ENCODE measurements at regions not wholly inside any gene's neighbourhood (a gene's known extent, or its start where the extent isn't known, plus 50 kb on each side); places are given as distances from the start of the nearest gene placed in this dataset.
A peak's percentile ranks its signal among the peaks of the same experiment; 100 is the strongest.

GRCh38 chr13:39202746-39203145 lies 164.5 kb downstream of the NHLRC3 start:
- H3K36me3 Mint-ChIP-seq = no peaks in the 10 kb centered on the region
- no peak for TF ChIP-seq CTCF (IDR thresholded peaks at IDR 0.05; ENCODE audit: unreplicated experiment)
- H3K27ac Mint-ChIP-seq = no peak overlapping the region
- no peak overlapping the region for H3K4me3 Mint-ChIP-seq
- DNase-seq (ENCODE audit: low spot score in 2 of 2, unreplicated experiment in 2 of 2) = no peak
- H3K4me1 Mint-ChIP-seq = peaks cover 7% of the 10 kb centered on the region
- H3K9me3 Mint-ChIP-seq = peaks cover 8% of the 10 kb centered on the region
- H3K27me3 Mint-ChIP-seq (ENCODE audit: low read depth) = no peaks in the 10 kb centered on the region

- peaks cover 21% of the 10 kb centered on the region for H3K4me1 Mint-ChIP-seq
Observed at GRCh38 chr13:39208636-39209035, 170.4 kb downstream of the NHLRC3 start.

GRCh38 chr13:39209731-39210531 lies 171.7 kb downstream of the NHLRC3 start:
- Mint-ChIP-seq H3K9me3 (peaks cover 8% of the 10 kb centered on the region), H3K4me3 (no peak overlapping the region), H3K27ac (peak overlapping the region; percentile 4), H3K4me1 (peaks cover 21% of the 10 kb centered on the region), H3K27me3 (ENCODE audit: low read depth) (no peaks in the 10 kb centered on the region), H3K36me3 (no peaks in the 10 kb centered on the region)
- no peak for TF ChIP-seq CTCF (IDR thresholded peaks at IDR 0.05; ENCODE audit: unreplicated experiment)
- DNase-seq (ENCODE audit: low spot score in 2 of 2, unreplicated experiment in 2 of 2) = no peak

More at GRCh38 chr13:39208636-39209035, 170.4 kb downstream of the NHLRC3 start:
- TF ChIP-seq CTCF (IDR thresholded peaks at IDR 0.05; ENCODE audit: unreplicated experiment) = no peak
- DNase-seq (ENCODE audit: low spot score in 2 of 2, unreplicated experiment in 2 of 2) = no peak
- Mint-ChIP-seq H3K36me3 (no peaks in the 10 kb centered on the region), H3K27me3 (ENCODE audit: low read depth) (no peaks in the 10 kb centered on the region), H3K4me3 (no peak overlapping the region), H3K9me3 (peaks cover 8% of the 10 kb centered on the region), H3K27ac (no peak overlapping the region)

- DNase-seq (ENCODE audit: low spot score in 2 of 2, unreplicated experiment in 2 of 2) = no peak
- Mint-ChIP-seq H3K27me3 (ENCODE audit: low read depth) (no peaks in the 10 kb centered on the region), H3K4me1 (peaks cover 21% of the 10 kb centered on the region), H3K27ac (no peak overlapping the region), H3K9me3 (peaks cover 11% of the 10 kb centered on the region), H3K4me3 (no peak overlapping the region), H3K36me3 (no peaks in the 10 kb centered on the region)
- no peak for TF ChIP-seq CTCF (IDR thresholded peaks at IDR 0.05; ENCODE audit: unreplicated experiment)
Observed at GRCh38 chr13:39210961-39211534, 172.8 kb downstream of the NHLRC3 start.

GRCh38 chr13:39215971-39216370 lies 177.7 kb downstream of the NHLRC3 start:
- Mint-ChIP-seq H3K9me3 (peaks cover 16% of the 10 kb centered on the region), H3K27ac (no peak overlapping the region), H3K27me3 (ENCODE audit: low read depth) (no peaks in the 10 kb centered on the region), H3K36me3 (no peaks in the 10 kb centered on the region), H3K4me3 (no peak overlapping the region), H3K4me1 (peaks cover 7% of the 10 kb centered on the region)
- TF ChIP-seq CTCF (IDR thresholded peaks at IDR 0.05; ENCODE audit: unreplicated experiment) = no peak
- DNase-seq (ENCODE audit: low spot score in 2 of 2, unreplicated experiment in 2 of 2) = no peak

Data from mesothelial cell of epicardium (in vitro differentiated cells).